HG03280 (cell line): ENCODE measurements at regions not wholly inside any gene's neighbourhood (a gene's known extent, or its start where the extent isn't known, plus 50 kb on each side); places are given as distances from the start of the nearest gene placed in this dataset.
A peak's percentile ranks its signal among the peaks of the same experiment; 100 is the strongest.
"Not testable (repeated sequence)": the region's sequence is repeated elsewhere in the genome, so short reads cannot be mapped to it uniquely, and the experiment has no call there.

Experiments used
- ATAC-seq: cut with Tn5 transposase; IDR thresholded peaks from one replicate; pipeline ENCODE4 v1.9.1; 2021; ENCODE audit warnings: mild to moderate bottlenecking, moderate library complexity; ENCODE audit not compliant: unreplicated experiment

- ATAC-seq: no peak
Measured at GRCh38 chr10:21296575-21297355, 228.7 kb downstream of the SKIDA1 start.

GRCh38 chr10:21293518-21294356 is 231.7 kb downstream of the SKIDA1 start:
- ATAC-seq: no peak

DNA sequence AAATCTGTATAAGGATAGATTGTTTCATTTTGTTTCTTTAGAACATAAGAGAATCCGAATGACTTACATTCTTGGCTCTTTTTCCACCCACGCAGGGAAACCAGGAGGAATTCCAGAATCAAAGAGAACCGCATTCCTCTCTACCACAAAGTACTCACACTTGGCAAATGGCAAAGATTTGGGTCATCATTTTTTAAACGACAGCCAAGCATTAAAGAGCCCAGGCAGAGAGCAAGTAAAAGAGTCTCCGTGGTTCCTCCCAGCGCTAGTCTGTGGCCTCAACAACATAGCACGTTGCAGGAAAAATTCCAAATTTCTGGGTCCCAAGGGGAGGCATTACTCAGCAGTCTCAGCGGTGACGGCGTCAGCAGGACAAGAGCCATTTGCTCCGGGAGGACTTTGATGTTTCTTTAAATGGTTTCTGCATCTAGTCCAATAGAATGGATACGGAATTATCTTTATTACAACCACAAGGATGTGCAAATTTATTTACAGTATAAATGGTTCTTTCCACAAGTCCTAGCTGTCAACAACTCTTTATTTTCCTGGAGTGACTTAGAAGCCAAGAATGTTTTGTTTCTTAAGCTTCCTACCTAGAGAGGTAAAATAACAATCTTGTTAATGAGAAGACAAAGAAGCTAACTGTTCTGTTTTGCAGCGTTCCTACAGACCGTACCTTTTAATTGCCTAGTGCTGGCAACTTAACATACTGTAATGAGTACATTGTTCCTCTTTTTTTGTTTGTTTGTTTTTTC is 232.5 kb downstream of the SKIDA1 start:
- no peak for ATAC-seq

GRCh38 chr10:21290499-21291160 is 234.9 kb downstream of the SKIDA1 start:
- no peak for ATAC-seq

DNA sequence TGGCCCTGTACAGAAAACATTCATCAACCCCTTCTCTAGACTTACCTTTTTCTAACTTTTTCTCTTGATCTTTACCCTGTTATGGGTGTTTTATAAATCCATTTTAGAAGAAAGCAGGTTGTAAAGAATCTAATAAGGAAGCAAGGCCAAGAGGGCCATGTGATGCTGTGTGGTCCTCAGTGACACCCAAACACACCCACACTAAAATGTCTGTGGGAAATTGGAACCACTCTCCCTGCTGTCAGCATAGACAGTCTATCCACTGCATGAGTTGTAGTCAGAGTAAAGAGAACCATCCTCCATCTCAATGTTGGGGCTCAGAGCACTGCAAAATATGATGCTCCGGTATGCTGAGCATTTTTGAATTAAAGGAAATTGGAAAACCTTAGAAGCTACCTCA is 235.5 kb downstream of the SKIDA1 start:
- no peak for ATAC-seq

- ATAC-seq: no peak
Measured at GRCh38 chr10:21289271-21289670, 236.2 kb downstream of the SKIDA1 start.

GRCh38 chr10:21285742-21286331 is 239.6 kb downstream of the SKIDA1 start:
- ATAC-seq: no peak

DNA sequence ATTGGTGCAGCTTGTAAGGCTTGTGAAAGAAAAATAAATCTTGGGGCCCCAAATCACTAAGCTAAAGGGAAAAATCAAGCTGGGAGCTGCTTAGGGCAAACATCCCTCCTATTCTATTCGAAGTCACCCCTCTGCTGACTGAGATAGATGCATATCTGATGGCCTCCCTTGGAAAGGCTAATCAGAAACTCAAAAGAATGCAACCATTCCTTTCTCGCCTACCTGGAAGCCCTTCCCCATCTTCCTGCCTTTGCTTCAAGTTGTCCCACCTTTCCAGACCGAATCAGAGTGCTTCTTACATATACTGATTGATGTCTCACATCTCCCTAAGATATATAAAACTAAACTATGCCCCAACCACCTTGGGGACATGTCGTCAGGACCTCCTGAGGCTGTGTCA is 240.3 kb downstream of the SKIDA1 start:
- ATAC-seq: no peak

DNA sequence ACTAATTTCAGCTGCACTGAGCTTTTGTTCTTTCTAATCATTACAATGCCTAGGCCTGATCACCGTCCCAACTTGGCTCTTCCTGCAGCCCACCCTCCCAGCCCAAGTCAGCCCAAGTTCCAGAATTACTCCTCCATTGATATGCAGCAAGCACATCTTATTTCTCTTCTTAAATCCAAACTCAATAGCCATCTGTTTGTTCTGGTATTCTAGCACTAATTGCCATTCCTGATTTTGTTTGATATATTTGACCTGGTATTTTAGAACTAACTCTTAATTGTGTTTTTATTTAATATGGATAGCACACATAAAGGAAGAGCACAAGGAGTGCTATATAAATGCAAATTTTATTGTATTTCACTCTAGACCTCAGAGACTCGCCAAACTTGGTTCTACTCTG is 241.2 kb downstream of the SKIDA1 start:
- ATAC-seq: no peak

- ATAC-seq: not testable (repeated sequence)
Measured at GRCh38 chr10:21283053-21283452, 242.4 kb downstream of the SKIDA1 start.

GRCh38 chr10:21281765-21282484 is 243.6 kb downstream of the SKIDA1 start:
- no peak for ATAC-seq

DNA sequence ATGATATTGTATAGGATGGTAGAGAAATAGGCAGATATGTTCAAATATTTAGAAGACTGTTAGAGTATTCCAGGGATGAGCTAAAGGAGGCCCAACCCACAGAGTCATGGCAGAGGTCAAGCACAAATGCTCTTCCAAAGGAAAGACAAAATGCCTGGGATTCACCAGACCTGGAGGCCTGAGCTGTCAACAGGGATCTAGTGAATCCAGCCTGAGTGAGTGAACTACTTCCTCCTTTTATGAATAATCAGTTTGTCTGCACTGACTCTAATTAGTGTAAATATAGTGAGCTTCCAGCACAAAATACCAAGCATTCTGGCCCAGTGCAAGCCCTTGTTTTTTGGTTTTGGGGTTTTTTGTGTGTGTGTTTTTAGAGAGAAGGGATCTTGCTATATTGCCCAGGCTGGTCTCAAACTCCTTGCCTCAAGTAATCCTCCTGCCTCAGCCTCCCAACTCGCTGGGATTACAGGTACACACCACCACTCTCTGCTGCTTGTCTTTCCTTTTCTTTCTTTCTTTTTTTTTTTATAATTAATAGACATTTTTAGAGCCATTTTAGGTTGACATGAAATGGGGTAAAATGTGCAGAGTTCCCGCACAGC is 244.4 kb downstream of the SKIDA1 start:
- ATAC-seq: no peak

GRCh38 chr10:21280037-21280436 is 245.4 kb downstream of the SKIDA1 start:
- ATAC-seq: no peak

DNA sequence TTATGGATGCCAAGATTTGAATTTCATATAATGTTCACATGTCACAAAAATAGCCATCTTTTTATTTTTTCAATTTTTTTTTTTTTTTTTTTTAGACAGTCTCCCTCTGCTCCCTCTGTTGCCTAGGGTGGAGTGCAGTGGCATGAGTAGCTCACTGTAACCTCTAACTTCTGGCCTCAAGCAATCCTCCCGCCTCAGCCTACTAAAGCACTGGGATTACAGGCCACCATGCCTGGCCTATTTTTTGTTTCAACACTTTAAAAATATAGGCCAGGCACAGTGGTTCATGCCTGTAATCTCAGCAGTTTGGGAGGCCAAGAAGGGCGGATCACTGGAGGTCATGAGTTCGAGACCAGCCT is 246.3 kb downstream of the SKIDA1 start:
- no peak for ATAC-seq

DNA sequence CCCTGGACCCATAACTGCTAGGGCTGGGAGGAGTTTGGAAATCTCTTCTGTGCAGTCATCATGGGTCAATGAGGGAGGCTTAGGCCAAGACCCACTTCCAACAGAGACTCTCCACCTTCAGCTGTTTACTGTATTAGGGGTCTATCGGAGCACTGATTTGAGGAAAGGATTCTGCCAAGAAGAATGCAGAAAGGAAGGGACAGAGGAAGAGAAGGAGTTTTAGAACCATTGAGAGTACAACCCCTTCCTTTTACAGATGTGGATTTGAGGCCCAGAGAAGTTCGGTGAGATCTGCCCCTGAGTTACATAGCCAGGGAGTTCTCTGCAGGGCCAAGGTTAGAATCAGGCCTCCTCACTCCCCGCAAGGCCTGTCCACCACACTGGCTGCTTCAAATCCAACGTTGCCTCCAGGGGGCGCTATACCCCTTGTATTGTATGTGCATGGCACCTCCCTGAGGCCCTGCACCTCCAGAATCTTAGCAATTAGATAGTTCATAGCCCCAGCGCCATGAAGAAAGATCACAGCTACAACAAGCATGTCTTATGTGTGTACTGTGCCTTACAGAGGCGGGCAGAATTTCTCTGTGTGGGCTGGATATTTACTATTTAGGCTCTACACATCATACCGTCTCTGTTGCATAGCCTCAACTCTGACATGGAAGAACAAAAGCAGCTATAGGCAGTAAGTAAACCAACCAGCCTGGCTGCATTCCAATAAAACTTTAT is 246.8 kb downstream of the SKIDA1 start:
- peak; percentile 88 for ATAC-seq

DNA sequence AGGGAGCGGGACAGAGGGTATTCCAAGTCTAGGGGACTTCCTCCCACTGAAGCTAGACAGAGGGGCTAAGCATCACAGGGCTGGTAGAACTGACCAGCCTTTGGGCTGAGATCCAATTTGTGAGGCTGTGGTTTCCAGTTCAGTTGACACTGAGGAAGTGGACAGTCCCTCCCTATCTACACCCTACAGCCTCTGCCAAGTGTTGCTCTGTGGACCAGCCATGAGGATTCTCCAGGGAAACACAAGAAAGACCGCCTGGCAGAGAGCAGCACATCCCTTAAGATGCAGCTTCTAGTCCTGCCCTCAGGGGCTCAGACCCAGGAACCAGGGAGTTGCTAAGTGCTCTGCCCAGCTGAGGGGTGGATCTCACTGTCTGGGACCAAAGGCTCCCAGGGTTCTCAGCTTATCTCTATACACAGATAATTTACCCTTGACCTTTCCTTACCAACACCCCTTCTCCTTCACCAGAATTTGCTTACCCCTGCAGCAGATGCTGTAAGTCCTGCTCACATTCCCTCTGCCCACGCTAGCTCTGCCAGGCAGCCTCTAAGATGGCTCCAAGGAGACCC is 252.0 kb downstream of the SKIDA1 start:
- no peak for ATAC-seq

- no peak for ATAC-seq
Measured at GRCh38 chr10:21272643-21273399, 252.7 kb downstream of the SKIDA1 start.

- ATAC-seq: no peak
Measured at GRCh38 chr10:21270976-21271375, 254.5 kb downstream of the SKIDA1 start.
